ENCODE measurements at regions not wholly inside any gene's neighbourhood (a gene's known extent, or its start where the extent isn't known, plus 50 kb on each side); places are given as distances from the start of the nearest gene placed in this dataset.
"Not testable (repeated sequence)": the region's sequence is repeated elsewhere in the genome, so short reads cannot be mapped to it uniquely, and the experiment has no call there.

GRCh38 chr15:22194739-22195617 lies 114.7 kb downstream of the OR4M2 start:
- in situ Hi-C loops (cut with MboI; ENCODE audit: low sequenced_read_pairs, unreplicated experiment); DNase-seq (ENCODE audit: low spot score): not testable (repeated sequence)

- in situ Hi-C loops (cut with MboI; ENCODE audit: low sequenced_read_pairs, unreplicated experiment): not testable (repeated sequence)
Observed at GRCh38 chr15:22196423-22196822, 116.1 kb downstream of the OR4M2 start.

DNA sequence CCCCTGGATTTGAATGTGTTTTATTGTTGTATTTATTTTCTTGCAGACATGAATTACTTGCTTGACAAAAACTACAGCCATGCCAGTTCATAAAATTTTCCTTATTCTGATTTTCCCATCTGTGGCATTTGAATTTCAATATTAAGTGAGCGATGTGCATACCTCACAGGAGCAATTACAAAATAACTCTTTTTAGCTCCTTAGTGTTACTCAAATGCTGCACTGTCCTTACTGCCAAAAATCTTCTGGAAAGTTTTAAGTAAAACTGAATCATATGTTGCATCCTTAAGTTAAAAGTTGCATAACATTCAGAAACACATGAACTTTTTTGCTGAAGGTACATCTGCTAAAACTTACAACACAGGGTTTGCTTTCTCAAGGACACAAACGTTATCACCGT lies 120.1 kb downstream of the OR4M2 start:
- in situ Hi-C loops (cut with MboI; ENCODE audit: low sequenced_read_pairs, unreplicated experiment); DNase-seq (ENCODE audit: low spot score): not testable (repeated sequence)

More at GRCh38 chr15:22196423-22196822, 116.1 kb downstream of the OR4M2 start:
- DNase-seq (ENCODE audit: low spot score): not testable (repeated sequence)

DNA sequence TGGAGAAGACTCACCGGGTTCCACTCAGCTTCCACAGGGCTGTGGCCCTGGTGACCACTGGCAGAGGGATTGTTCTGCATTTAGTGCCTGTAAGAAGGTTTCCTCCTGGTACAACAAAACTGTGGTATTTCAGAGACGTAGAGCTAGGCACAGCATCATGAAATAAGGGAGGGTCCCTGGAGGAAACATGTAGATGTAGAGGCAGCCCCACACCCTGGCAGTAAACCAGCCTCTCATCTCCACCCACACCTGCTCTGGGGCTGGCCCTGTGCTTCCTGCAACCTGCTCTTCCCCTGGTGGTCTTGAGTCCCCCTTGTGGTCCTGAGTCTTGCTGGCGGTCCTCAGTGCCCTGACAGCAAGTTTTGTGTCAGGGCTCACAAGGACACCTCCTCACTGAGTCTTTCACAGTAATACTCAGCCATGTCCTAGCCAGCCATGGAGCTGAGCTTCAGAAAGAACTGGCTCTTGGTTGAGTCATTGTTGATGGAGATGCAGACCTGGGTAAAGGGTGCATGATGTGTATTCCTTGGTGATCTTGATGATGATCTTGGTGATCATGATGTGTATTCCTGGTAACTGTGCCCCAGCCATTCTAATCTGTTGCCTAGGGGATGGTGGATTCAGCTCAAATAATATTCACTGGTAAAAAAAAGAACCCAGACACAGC lies 121.8 kb downstream of the OR4M2 start:
- in situ Hi-C loops (cut with MboI; ENCODE audit: low sequenced_read_pairs, unreplicated experiment); DNase-seq (ENCODE audit: low spot score): not testable (repeated sequence)

- in situ Hi-C loops (cut with MboI; ENCODE audit: low sequenced_read_pairs, unreplicated experiment); DNase-seq (ENCODE audit: low spot score): not testable (repeated sequence)
Observed at GRCh38 chr15:22203208-22203607, 122.9 kb downstream of the OR4M2 start.

DNA sequence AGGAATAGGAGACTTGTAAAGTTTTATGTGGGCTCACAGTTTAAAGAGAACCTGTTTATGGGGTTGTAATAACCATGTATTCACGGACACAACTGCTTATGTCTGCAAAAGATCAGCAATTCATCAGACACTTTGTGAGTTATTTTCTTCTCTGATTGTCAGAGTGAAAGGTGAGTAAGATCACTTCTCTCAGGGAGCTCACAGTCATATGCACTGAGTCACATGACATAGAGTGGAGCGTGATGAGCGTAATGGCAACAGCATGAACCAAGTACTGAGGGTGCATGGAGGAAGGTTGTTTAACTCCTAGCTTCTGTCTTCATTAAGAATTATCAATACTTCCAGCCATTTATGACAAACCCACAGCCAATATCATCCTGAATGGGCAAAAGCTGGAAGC lies 128.8 kb downstream of the OR4M2 start:
- in situ Hi-C loops (cut with MboI; ENCODE audit: low sequenced_read_pairs, unreplicated experiment); DNase-seq (ENCODE audit: low spot score): not testable (repeated sequence)

- in situ Hi-C loops (cut with MboI; ENCODE audit: low sequenced_read_pairs, unreplicated experiment); DNase-seq (ENCODE audit: low spot score): not testable (repeated sequence)
Observed at GRCh38 chr15:22222596-22222995, 142.3 kb downstream of the OR4M2 start.

- TF ChIP-seq, protein P1, sequence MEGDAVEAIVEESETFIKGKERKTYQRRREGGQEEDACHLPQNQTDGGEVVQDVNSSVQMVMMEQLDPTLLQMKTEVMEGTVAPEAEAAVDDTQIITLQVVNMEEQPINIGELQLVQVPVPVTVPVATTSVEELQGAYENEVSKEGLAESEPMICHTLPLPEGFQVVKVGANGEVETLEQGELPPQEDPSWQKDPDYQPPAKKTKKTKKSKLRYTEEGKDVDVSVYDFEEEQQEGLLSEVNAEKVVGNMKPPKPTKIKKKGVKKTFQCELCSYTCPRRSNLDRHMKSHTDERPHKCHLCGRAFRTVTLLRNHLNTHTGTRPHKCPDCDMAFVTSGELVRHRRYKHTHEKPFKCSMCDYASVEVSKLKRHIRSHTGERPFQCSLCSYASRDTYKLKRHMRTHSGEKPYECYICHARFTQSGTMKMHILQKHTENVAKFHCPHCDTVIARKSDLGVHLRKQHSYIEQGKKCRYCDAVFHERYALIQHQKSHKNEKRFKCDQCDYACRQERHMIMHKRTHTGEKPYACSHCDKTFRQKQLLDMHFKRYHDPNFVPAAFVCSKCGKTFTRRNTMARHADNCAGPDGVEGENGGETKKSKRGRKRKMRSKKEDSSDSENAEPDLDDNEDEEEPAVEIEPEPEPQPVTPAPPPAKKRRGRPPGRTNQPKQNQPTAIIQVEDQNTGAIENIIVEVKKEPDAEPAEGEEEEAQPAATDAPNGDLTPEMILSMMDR (IDR thresholded peaks at IDR 0.05; ENCODE audit: borderline replicate concordance, control extremely low read depth, extremely low read depth, insufficient read depth, missing control alignments): peak; percentile 12
- no peak for DNase-seq (ENCODE audit: low spot score)
- in situ Hi-C loops (cut with MboI; ENCODE audit: low sequenced_read_pairs, unreplicated experiment): no loop called here
Observed at GRCh38 chr15:22224241-22224671, 143.9 kb downstream of the OR4M2 start.

DNA sequence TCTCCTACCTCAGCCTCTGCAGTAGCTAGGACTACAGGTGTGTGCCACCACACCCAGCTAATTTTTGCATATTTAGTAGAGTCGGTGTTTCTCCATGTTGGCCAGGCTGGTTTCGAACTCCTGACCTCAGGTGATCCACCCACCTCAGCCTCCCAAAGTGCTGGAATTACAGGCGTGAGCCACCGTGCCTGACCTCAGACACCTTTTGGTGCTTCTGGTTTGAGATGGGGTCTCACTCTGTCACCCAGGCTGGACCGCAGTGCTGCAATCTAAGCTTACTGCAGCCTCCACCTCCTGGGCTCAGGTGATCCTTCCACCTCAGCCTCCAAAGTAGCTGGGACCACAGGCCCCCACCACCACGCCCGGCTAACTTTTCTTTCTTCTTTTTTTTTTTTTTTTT lies 144.6 kb downstream of the OR4M2 start:
- in situ Hi-C loops (cut with MboI; ENCODE audit: low sequenced_read_pairs, unreplicated experiment); DNase-seq (ENCODE audit: low spot score): not testable (repeated sequence)

DNA sequence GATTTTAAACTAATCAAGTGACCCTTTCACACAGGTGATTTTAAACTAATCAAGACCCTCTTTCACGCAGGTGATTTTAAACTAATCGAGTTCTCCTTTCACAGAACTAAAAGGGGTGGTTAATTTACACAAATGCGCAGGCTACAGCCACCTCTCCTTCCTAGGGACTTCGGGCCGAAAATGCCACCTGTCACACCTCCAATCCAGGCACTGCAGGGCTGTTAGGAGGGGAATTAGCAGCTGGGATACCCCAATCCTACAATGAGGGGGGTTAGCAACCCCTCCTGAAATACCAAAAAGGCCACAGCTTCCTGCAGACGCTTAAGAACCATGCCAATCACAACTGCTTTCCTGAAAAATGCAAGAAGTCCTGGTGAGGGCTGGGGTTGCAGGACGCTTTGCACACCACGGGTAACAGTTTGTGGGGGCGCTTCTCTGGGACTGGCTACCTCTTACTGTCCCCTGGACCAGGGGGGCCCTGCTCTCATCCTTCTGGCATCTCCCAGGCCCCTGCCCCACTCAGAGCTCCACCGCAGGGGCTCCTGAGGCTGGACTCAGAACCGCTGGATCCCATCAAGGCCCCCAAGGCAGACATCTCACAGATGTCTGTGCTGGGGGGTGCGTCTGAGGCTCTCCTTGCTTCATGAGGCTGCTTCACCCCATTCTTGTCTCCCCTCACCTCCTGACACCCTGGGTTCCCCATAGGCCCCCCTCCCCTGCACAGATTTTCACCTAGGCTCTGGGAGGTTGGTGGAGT lies 145.9 kb downstream of the OR4M2 start:
- in situ Hi-C loops (cut with MboI; ENCODE audit: low sequenced_read_pairs, unreplicated experiment): no loop called here
- no peak for DNase-seq (ENCODE audit: low spot score)
- TF ChIP-seq, protein P1 (IDR thresholded peaks at IDR 0.05; ENCODE audit: borderline replicate concordance, control extremely low read depth, extremely low read depth, insufficient read depth, missing control alignments): no peak
